Aorta (tissue), 5 donors: ENCODE measurements at regions not wholly inside any gene's neighbourhood (a gene's known extent, or its start where the extent isn't known, plus 50 kb on each side); places are given as distances from the start of the nearest gene placed in this dataset.

Source experiments
- ATAC-seq: fragments of 200-7000 bp; cut with Tn5 transposase; one replicate; pipeline ENCODE4 v1.9.1; 2022; ENCODE audit warnings: moderate library complexity; ENCODE audit not compliant: low FRiP score
- DNase-seq, 2 donors: peaks; one replicate each; pipeline ENCODE4 v3.0.0-alpha.2; 2020
- H3K27ac ChIP-seq, 2 donors: one replicate each; pipeline ENCODE4 v1.5.1; 2013; ENCODE audit warnings: low read length in 2 of 2, mild to moderate bottlenecking in 2 of 2, moderate library complexity in 2 of 2, control low read depth in 1 of 2, inconsistent platforms in 1 of 2, low read depth in 1 of 2
- H3K27me3 ChIP-seq, 2 donors: one replicate each; pipeline ENCODE4 v1.6.1; 2013; ENCODE audit warnings: control low read depth in 1 of 2, low read length in 1 of 2, mild to moderate bottlenecking in 1 of 2, moderate library complexity in 1 of 2; ENCODE audit not compliant: insufficient read depth in 2 of 2, control insufficient read depth in 1 of 2
- H3K36me3 ChIP-seq, 2 donors: one replicate each; pipeline ENCODE4 v1.6.1; 2013; ENCODE audit warnings: control low read depth in 1 of 2, low read length in 1 of 2, mild to moderate bottlenecking in 1 of 2; ENCODE audit not compliant: insufficient read depth in 2 of 2, control insufficient read depth in 1 of 2
- H3K4me1 ChIP-seq, 2 donors: one replicate each; pipeline ENCODE4 v1.6.1; 2013; ENCODE audit warnings: low read length in 2 of 2, control low read depth in 1 of 2, mild to moderate bottlenecking in 1 of 2, moderate library complexity in 1 of 2; ENCODE audit not compliant: insufficient read depth in 2 of 2, control insufficient read depth in 1 of 2
- H3K4me3 ChIP-seq, 2 donors: one replicate each; pipeline ENCODE4 v1.5.1; 2013; ENCODE audit warnings: low read length in 2 of 2, control low read depth in 1 of 2, mild to moderate bottlenecking in 1 of 2
- H3K9me3 ChIP-seq: one replicate; pipeline ENCODE4 v1.6.1; 2013; ENCODE audit warnings: mild to moderate bottlenecking, low read length; ENCODE audit not compliant: control insufficient read depth
- WGBS, 2 donors: extraction: QIAGEN DNeasy Blood & Tissue Kit; methylation state at CpG; one replicate each; pipeline ENCODE4 v1.1.7; 2013; 5-methylcytosine and 5-hydroxymethylcytosine counted together
- intact Hi-C, 2 donors: fragments of 100-400 bp; cut with DNase I; formaldehyde crosslinking; loops; one replicate each; pipeline versions ENCODE4 v1.14.2 to v1.15.0; 2022
- donor health status: healthy with polysubstance abuse.
- donor health status: Bipolar disorder and iron deficiency.
- donor health status: DM: no; HTN: no; CAD: no.
- donor health status: DM: no; HTN: no; CAD: no.
- donor health status: DM: yes; HTN: yes; CAD: no.

GRCh38 chr6:87840324-87840723 lies 138.3 kb upstream of the AKIRIN2 start:
- WGBS, 2 donors: 95 to 98% methylated on average over 6 of the region's 6 CpGs
- Histone ChIP-seq H3K27ac (no peak overlapping the region), H3K27me3 (no peaks in the 10 kb centered on the region), H3K4me1 (no peaks in the 10 kb centered on the region), H3K4me3 (no peak overlapping the region), H3K9me3 (no peaks in the 10 kb centered on the region), H3K36me3 (no peaks in the 10 kb centered on the region)
- DNase-seq (no peak), ATAC-seq (no peak)
- intact Hi-C loops: no loop called here

DNA sequence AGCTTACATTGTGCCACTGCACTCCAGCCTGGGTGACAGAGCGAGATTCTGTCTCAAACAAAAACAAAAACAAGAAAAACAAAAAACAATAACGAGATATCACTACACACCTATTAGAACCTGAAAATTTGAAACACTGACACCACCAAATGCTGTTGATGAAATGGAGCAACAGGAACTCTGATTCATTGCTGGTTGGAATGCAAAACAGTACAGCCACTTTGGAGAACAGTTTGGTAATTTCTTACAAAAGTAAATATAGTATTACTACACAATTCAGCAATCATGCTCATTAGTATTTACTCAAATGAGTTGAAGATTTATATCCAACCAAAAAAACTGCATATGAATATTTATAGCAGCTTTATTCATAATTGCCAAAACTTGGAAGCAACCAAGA lies 135.8 kb upstream of the AKIRIN2 start:
- H3K4me3 ChIP-seq: no peak overlapping the region
- intact Hi-C loops: no loop called here
- 64% methylated on average over 2 of the region's 2 CpGs for WGBS, 2 donors

GRCh38 chr6:87837444-87837843 lies 135.4 kb upstream of the AKIRIN2 start:
- no peak for DNase-seq
- WGBS, 2 donors: 69 to 88% methylated on average over 3 of the region's 3 CpGs
- Histone ChIP-seq H3K9me3 (no peaks in the 10 kb centered on the region), H3K27me3 (no peaks in the 10 kb centered on the region), H3K27ac (no peak overlapping the region), H3K4me1 (no peaks in the 10 kb centered on the region), H3K36me3 (no peaks in the 10 kb centered on the region), H3K4me3 (no peak overlapping the region)
- no peak for ATAC-seq
- intact Hi-C loops: no loop called here

More for the DNA sequence above, 135.8 kb upstream of the AKIRIN2 start:
- Histone ChIP-seq H3K27ac (no peak overlapping the region), H3K27me3 (no peaks in the 10 kb centered on the region), H3K9me3 (no peaks in the 10 kb centered on the region), H3K36me3 (no peaks in the 10 kb centered on the region), H3K4me1 (no peaks in the 10 kb centered on the region)
- ATAC-seq: no peak
- DNase-seq: no peak

- H3K4me1 ChIP-seq: no peaks in the 10 kb centered on the region
- DNase-seq (no peak), ATAC-seq (peak; percentile 68)
- 2 to 3% methylated on average over 6 of the region's 6 CpGs for WGBS, 2 donors
- H3K9me3 ChIP-seq: no peaks in the 10 kb centered on the region
- no peaks in the 10 kb centered on the region for H3K36me3 ChIP-seq
- H3K4me3 ChIP-seq: peak overlapping the region; percentile 64 to 90
- intact Hi-C loops: no loop called here
- no peaks in the 10 kb centered on the region for H3K27me3 ChIP-seq
- no peak overlapping the region for H3K27ac ChIP-seq
Observed at GRCh38 chr6:87832025-87832825, 130.2 kb upstream of the AKIRIN2 start.

- DNase-seq (no peak), ATAC-seq (no peak)
- Histone ChIP-seq H3K27ac (no peak overlapping the region), H3K9me3 (no peaks in the 10 kb centered on the region), H3K27me3 (no peaks in the 10 kb centered on the region), H3K4me3 (no peak overlapping the region), H3K4me1 (no peaks in the 10 kb centered on the region), H3K36me3 (no peaks in the 10 kb centered on the region)
- WGBS, 2 donors: 86 to 91% methylated on average over 4 of the region's 4 CpGs
- intact Hi-C loops: no loop called here
Observed at GRCh38 chr6:87830907-87831306, 128.9 kb upstream of the AKIRIN2 start.

DNA sequence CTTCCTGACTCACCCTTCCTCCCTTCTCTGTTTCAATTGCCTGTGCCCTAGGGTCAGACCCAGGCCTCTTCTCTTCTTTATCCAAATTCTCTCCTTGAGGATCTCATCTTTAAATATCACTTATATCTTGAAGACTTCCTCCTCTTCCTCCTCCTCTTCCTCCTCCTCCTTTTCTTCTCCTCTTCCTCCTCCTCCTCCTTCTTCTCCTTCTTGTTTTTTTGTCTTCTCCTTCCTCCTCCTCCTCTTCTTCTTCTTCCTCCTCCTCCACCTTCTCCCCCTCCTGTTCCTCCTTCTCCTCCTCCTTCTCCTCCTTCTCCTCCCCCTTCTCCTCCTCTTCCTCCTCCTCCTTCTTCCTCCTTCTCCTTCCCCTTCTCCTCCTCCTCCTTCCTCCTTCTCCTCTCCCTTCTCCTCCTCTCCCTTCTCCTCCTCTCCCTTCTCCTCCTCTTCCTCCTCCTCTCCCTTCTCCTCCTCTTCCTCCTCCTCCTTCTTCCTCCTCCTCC lies 127.6 kb upstream of the AKIRIN2 start:
- no peak for ATAC-seq
- Histone ChIP-seq H3K4me3 (no peak overlapping the region), H3K27me3 (no peaks in the 10 kb centered on the region), H3K36me3 (no peaks in the 10 kb centered on the region), H3K4me1 (no peaks in the 10 kb centered on the region), H3K27ac (no peak overlapping the region), H3K9me3 (no peaks in the 10 kb centered on the region)
- intact Hi-C loops: no loop called here
- no peak for DNase-seq

DNA sequence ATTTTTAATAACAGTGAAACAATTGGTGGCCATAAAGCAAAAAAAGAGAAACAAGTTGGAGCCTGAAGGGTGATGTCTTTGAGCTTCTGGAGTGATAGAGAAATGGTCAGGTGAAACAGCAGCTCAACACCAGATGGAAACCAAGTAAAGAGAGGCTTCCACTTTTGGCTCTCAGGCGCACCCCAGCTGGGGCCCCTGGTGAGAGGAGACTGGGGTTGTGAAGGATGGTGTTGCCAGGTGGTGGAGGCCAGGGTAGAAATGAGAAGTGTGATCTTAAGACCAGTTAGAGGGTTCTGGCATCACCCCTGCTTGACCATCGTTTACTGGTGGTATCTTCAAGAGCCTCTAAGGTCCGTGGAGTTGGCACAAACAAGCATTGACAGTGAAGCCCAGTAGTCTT lies 126.0 kb upstream of the AKIRIN2 start:
- no peaks in the 10 kb centered on the region for H3K4me1 ChIP-seq
- intact Hi-C loops: no loop called here
- H3K27ac ChIP-seq: no peak overlapping the region
- H3K9me3 ChIP-seq: no peaks in the 10 kb centered on the region
- 91% methylated on average over 3 of the region's 3 CpGs for WGBS, 2 donors
- no peaks in the 10 kb centered on the region for H3K27me3 ChIP-seq
- H3K36me3 ChIP-seq: no peaks in the 10 kb centered on the region
- ATAC-seq (no peak), DNase-seq (no peak)
- no peak overlapping the region for H3K4me3 ChIP-seq

- no peaks in the 10 kb centered on the region for H3K36me3 ChIP-seq
- WGBS, 2 donors: 72 to 79% methylated on average over 6 of the region's 6 CpGs
- no peaks in the 10 kb centered on the region for H3K4me1 ChIP-seq
- intact Hi-C loops: no loop called here
- DNase-seq (no peak), ATAC-seq (no peak)
- H3K4me3 ChIP-seq: no peak overlapping the region
- no peak overlapping the region for H3K27ac ChIP-seq
- H3K9me3 ChIP-seq: no peaks in the 10 kb centered on the region
- no peaks in the 10 kb centered on the region for H3K27me3 ChIP-seq
Observed at GRCh38 chr6:87827346-87827745, 125.3 kb upstream of the AKIRIN2 start.

DNA sequence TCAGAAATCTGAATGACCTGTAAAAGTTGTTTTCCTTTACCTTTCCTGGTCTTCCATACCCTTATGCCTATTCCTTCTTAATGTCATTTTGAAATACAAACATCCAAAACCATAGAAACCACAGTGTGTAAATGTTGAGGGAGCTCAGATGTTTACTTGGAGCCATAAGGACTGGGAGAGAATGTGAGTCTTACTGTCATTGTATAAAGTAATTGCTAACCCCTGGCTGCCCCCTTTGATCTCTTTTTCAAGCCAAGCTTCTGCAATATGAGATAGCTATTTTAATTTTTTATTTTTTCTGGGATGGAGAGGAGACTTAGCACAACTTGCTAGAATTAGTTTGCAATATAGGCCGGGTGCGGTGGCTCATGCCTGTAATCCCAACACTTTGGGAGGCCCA lies 124.4 kb upstream of the AKIRIN2 start:
- no peaks in the 10 kb centered on the region for H3K9me3 ChIP-seq
- H3K4me3 ChIP-seq: no peak overlapping the region
- H3K36me3 ChIP-seq: no peaks in the 10 kb centered on the region
- no peak overlapping the region for H3K27ac ChIP-seq
- ATAC-seq (no peak), DNase-seq (no peak)
- 96 to 100% methylated on average over 2 of the region's 2 CpGs for WGBS, 2 donors
- no peaks in the 10 kb centered on the region for H3K4me1 ChIP-seq
- H3K27me3 ChIP-seq: no peaks in the 10 kb centered on the region
- intact Hi-C loops: no loop called here
